Dermis blood vessel endothelial cell (primary cell): ENCODE measurements at regions not wholly inside any gene's neighbourhood (a gene's known extent, or its start where the extent isn't known, plus 50 kb on each side); places are given as distances from the start of the nearest gene placed in this dataset.
"Not testable (repeated sequence)": the region's sequence is repeated elsewhere in the genome, so short reads cannot be mapped to it uniquely, and the experiment has no call there.

Experiments
- DNase-seq: peaks from one replicate; pipeline ENCODE4 v3.0.0; 2010

- no peak for DNase-seq
These were observed 287.5 kb downstream of the PTGER3 start for GRCh38 chr1:70760154-70760553.

GRCh38 chr1:70762386-70762785, 285.2 kb downstream of the PTGER3 start:
- no peak for DNase-seq

- no peak for DNase-seq
These were observed 282.9 kb downstream of the PTGER3 start for GRCh38 chr1:70764747-70765146.

- DNase-seq = no peak
These were observed 280.2 kb downstream of the PTGER3 start for GRCh38 chr1:70767377-70767776.

- DNase-seq = no peak
These were observed 279.4 kb downstream of the PTGER3 start for GRCh38 chr1:70768216-70768615.

GRCh38 chr1:70778056-70778762, 269.4 kb downstream of the PTGER3 start:
- no peak for DNase-seq

GRCh38 chr1:70778934-70779333, 268.7 kb downstream of the PTGER3 start:
- no peak for DNase-seq

- no peak for DNase-seq
These were observed 268.0 kb downstream of the PTGER3 start for GRCh38 chr1:70779571-70779970.

GRCh38 chr1:70785287-70785686, 262.3 kb downstream of the PTGER3 start:
- no peak for DNase-seq

GRCh38 chr1:70790232-70790923, 257.2 kb downstream of the PTGER3 start:
- no peak for DNase-seq

- not testable (repeated sequence) for DNase-seq
These were observed 252.6 kb downstream of the PTGER3 start for GRCh38 chr1:70795064-70795463.

GRCh38 chr1:70796298-70796697, 251.3 kb downstream of the PTGER3 start:
- DNase-seq = not testable (repeated sequence)

GRCh38 chr1:70802625-70803024, 245.0 kb downstream of the PTGER3 start:
- DNase-seq = not testable (repeated sequence)

GRCh38 chr1:70805641-70806040, 242.0 kb downstream of the PTGER3 start:
- no peak for DNase-seq

- DNase-seq = no peak
These were observed 240.4 kb downstream of the PTGER3 start for GRCh38 chr1:70807088-70807664.

- DNase-seq = no peak
These were observed 238.5 kb downstream of the PTGER3 start for GRCh38 chr1:70809069-70809468.

- DNase-seq = no peak
These were observed 235.8 kb downstream of the PTGER3 start for GRCh38 chr1:70811815-70812214.

GRCh38 chr1:70812442-70813109, 235.0 kb downstream of the PTGER3 start:
- no peak for DNase-seq

GRCh38 chr1:70818401-70818800, 229.2 kb downstream of the PTGER3 start:
- DNase-seq = no peak

- DNase-seq = no peak
These were observed 228.4 kb downstream of the PTGER3 start for GRCh38 chr1:70819231-70819630.

GRCh38 chr1:70819785-70820184, 227.8 kb downstream of the PTGER3 start:
- no peak for DNase-seq

GRCh38 chr1:70820396-70820795, 227.2 kb downstream of the PTGER3 start:
- no peak for DNase-seq

GRCh38 chr1:70820995-70821394, 226.6 kb downstream of the PTGER3 start:
- no peak for DNase-seq
